Tibial nerve (tissue), 4 donors: ENCODE measurements at regions not wholly inside any gene's neighbourhood (a gene's known extent, or its start where the extent isn't known, plus 50 kb on each side); places are given as distances from the start of the nearest gene placed in this dataset.

Experiments used
- DNase-seq, 2 donors: peaks; one replicate each; pipeline ENCODE4 v3.0.0-alpha.2; 2019; ENCODE audit warnings: low spot score in 2 of 2
- H3K27ac ChIP-seq, 4 donors: fragments of 200-600 bp; sonication (generic) in 3 of 4; one replicate each; pipeline ENCODE4 v1.5.1; 2017 to 2019; ENCODE audit warnings: mild to moderate bottlenecking in 1 of 4
- H3K27me3 ChIP-seq, 2 donors: fragments of 200-600 bp; sonication (generic) in 1 of 2; one replicate each; pipeline versions ENCODE4 v1.5.1 to v1.6.0; 2017 to 2019
- H3K36me3 ChIP-seq, 3 donors: fragments of 200-600 bp; sonication (generic); one replicate each; pipeline ENCODE4 v1.5.1; 2018 to 2019
- H3K4me1 ChIP-seq, 4 donors: fragments of 200-600 bp; sonication (generic) in 3 of 4; one replicate each; pipeline ENCODE4 v1.5.1; 2017 to 2019
- H3K4me3 ChIP-seq, 4 donors: fragments of 200-600 bp; sonication (generic) in 3 of 4; one replicate each; pipeline ENCODE4 v1.5.1; 2017 to 2019; ENCODE audit warnings: mild to moderate bottlenecking in 1 of 4, moderate library complexity in 1 of 4
- H3K9me3 ChIP-seq, 4 donors: fragments of 200-600 bp; sonication (generic) in 3 of 4; one replicate each; pipeline ENCODE4 v1.5.1; 2017 to 2019
- CTCF ChIP-seq, 5 experiments: fragments of 200-600 bp in 3 of 5; fragments of 450-650 bp in 2 of 5; sonication (generic) in 3 of 5; IDR thresholded peaks; one replicate each; pipeline ENCODE4 v1.5.1; 2016 to 2019; ENCODE audit warnings: antibody characterized with exemption in 5 of 5, mild to moderate bottlenecking in 3 of 5, moderate library complexity in 2 of 5
- EP300 ChIP-seq, 2 donors: sonication (generic); formaldehyde crosslinking; IDR thresholded peaks; one replicate each; pipeline ENCODE4 v1.6.1; 2017; ENCODE audit warnings: antibody characterized with exemption in 2 of 2, mild to moderate bottlenecking in 1 of 2
- POLR2A ChIP-seq, 2 donors: fragments of 450-650 bp; IDR thresholded peaks; one replicate each; pipeline ENCODE4 v1.6.1; 2017; ENCODE audit warnings: antibody characterized with exemption in 2 of 2, mild to moderate bottlenecking in 2 of 2, moderate library complexity in 2 of 2
- WGBS, 2 donors: methylation state at CpG; one replicate each; pipeline ENCODE4 v1.1.5; 2018; 5-methylcytosine and 5-hydroxymethylcytosine counted together

GRCh38 chr12:22974865-22975264 is 349.9 kb downstream of the ETNK1 start:
- Histone ChIP-seq H3K27me3 (no peaks in the 10 kb centered on the region), H3K9me3 (no peaks in the 10 kb centered on the region), H3K4me3 (no peak overlapping the region), H3K36me3 (no peaks in the 10 kb centered on the region), H3K4me1 (peaks cover 0 to 3% (median 0%) of the 10 kb centered on the region in 4 donors), H3K27ac (no peak overlapping the region)
- TF ChIP-seq POLR2A (IDR thresholded peaks at IDR 0.05) = no peak
- no peak for TF ChIP-seq CTCF (IDR thresholded peaks at IDR 0.05)
- TF ChIP-seq EP300 (IDR thresholded peaks at IDR 0.05) = no peak
- DNase-seq = no peak

- no peaks in the 10 kb centered on the region for H3K27me3 ChIP-seq
- no peak for DNase-seq
- H3K4me3 ChIP-seq = no peak overlapping the region
- H3K4me1 ChIP-seq = no peaks in the 10 kb centered on the region
- TF ChIP-seq CTCF (IDR thresholded peaks at IDR 0.05) = no peak
- no peak for TF ChIP-seq EP300 (IDR thresholded peaks at IDR 0.05)
- no peak for TF ChIP-seq POLR2A (IDR thresholded peaks at IDR 0.05)
- whole genome bisulfite sequencing, 2 donors = 75 to 77% methylated on average over 2 of the region's 2 CpGs
- no peaks in the 10 kb centered on the region for H3K36me3 ChIP-seq
- no peaks in the 10 kb centered on the region for H3K9me3 ChIP-seq
- no peak overlapping the region for H3K27ac ChIP-seq
These were observed 354.0 kb downstream of the ETNK1 start for GRCh38 chr12:22978962-22979361.

- Histone ChIP-seq H3K4me3 (no peak overlapping the region), H3K36me3 (no peaks in the 10 kb centered on the region), H3K27me3 (no peaks in the 10 kb centered on the region), H3K4me1 (no peaks in the 10 kb centered on the region), H3K27ac (no peak overlapping the region), H3K9me3 (no peaks in the 10 kb centered on the region)
- WGBS, 2 donors = 78 to 85% methylated on average over 5 of the region's 5 CpGs
- TF ChIP-seq CTCF (IDR thresholded peaks at IDR 0.05) (no peak), POLR2A (IDR thresholded peaks at IDR 0.05) (no peak), EP300 (IDR thresholded peaks at IDR 0.05) (no peak)
- DNase-seq = no peak
These were observed 355.0 kb downstream of the ETNK1 start for GRCh38 chr12:22979854-22980469.

GRCh38 chr12:22981711-22982110 is 356.7 kb downstream of the ETNK1 start:
- TF ChIP-seq CTCF (IDR thresholded peaks at IDR 0.05) (no peak), POLR2A (IDR thresholded peaks at IDR 0.05) (no peak), EP300 (IDR thresholded peaks at IDR 0.05) (no peak)
- Histone ChIP-seq H3K4me3 (no peak overlapping the region), H3K36me3 (no peaks in the 10 kb centered on the region), H3K9me3 (no peaks in the 10 kb centered on the region), H3K27me3 (no peaks in the 10 kb centered on the region), H3K27ac (no peak overlapping the region), H3K4me1 (no peaks in the 10 kb centered on the region)
- 84 to 85% methylated on average over 3 of the region's 3 CpGs for WGBS, 2 donors
- no peak for DNase-seq

- no peaks in the 10 kb centered on the region for H3K27me3 ChIP-seq
- no peaks in the 10 kb centered on the region for H3K36me3 ChIP-seq
- no peaks in the 10 kb centered on the region for H3K4me1 ChIP-seq
- no peak for DNase-seq
- no peak for TF ChIP-seq CTCF (IDR thresholded peaks at IDR 0.05)
- no peak for TF ChIP-seq EP300 (IDR thresholded peaks at IDR 0.05)
- TF ChIP-seq POLR2A (IDR thresholded peaks at IDR 0.05) = no peak
- WGBS, 2 donors = 71 to 81% methylated on average over 13 of the region's 13 CpGs
- no peak overlapping the region for H3K27ac ChIP-seq
- H3K4me3 ChIP-seq = no peak overlapping the region
- no peaks in the 10 kb centered on the region for H3K9me3 ChIP-seq
These were observed 357.7 kb downstream of the ETNK1 start for GRCh38 chr12:22982635-22983034.
